ENCODE measurements at regions not wholly inside any gene's neighbourhood (a gene's known extent, or its start where the extent isn't known, plus 50 kb on each side); places are given as distances from the start of the nearest gene placed in this dataset.

DNA sequence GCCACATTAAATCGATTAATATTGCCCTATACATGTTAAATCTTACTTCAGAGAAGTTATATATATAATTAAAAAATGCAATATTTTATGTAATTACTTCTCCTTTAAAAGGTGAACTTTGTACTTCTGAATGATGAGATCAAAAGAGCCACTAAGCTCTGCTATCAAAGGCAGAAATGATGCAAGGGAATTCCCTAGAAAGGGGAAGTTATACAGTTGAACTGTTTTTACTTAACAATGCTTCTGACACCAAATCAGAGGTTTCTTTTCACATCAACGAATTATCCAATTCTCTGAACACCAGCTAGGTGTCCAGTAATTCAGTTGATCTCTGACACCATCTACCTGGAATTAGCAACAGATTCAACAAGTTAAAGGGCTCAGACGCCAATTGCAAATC lies 319.9 kb upstream of the TSHZ2 start:
- TF ChIP-seq POLR2AphosphoS2 (IDR thresholded peaks at IDR 0.05; ENCODE audit: low read depth, low read length) (no peak), ZBTB33 (CRISPR knock-in tag; IDR thresholded peaks at IDR 0.05) (no peak), CTCF (CRISPR knock-in tag; IDR thresholded peaks at IDR 0.05) (no peak), TAF1 (CRISPR knock-in tag; IDR thresholded peaks at IDR 0.05) (no peak), PBX3 (CRISPR knock-in tag; IDR thresholded peaks at IDR 0.05; ENCODE audit: borderline replicate concordance) (no peak), ZFX (CRISPR knock-in tag; IDR thresholded peaks at IDR 0.05; ENCODE audit: low read depth) (no peak), POLR2A (IDR thresholded peaks at IDR 0.05; ENCODE audit: insufficient read depth in 1 of 2, low read depth in 2 of 2, low read length in 2 of 2) (no peak), PRDM4 (CRISPR knock-in tag; IDR thresholded peaks at IDR 0.05; ENCODE audit: borderline replicate concordance) (no peak)
- TF ChIP-seq, protein P1, sequence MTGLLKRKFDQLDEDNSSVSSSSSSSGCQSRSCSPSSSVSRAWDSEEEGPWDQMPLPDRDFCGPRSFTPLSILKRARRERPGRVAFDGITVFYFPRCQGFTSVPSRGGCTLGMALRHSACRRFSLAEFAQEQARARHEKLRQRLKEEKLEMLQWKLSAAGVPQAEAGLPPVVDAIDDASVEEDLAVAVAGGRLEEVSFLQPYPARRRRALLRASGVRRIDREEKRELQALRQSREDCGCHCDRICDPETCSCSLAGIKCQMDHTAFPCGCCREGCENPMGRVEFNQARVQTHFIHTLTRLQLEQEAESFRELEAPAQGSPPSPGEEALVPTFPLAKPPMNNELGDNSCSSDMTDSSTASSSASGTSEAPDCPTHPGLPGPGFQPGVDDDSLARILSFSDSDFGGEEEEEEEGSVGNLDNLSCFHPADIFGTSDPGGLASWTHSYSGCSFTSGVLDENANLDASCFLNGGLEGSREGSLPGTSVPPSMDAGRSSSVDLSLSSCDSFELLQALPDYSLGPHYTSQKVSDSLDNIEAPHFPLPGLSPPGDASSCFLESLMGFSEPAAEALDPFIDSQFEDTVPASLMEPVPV (CRISPR knock-in tag; IDR thresholded peaks at IDR 0.05), result no peak
